Natural killer cell (primary cell): ENCODE measurements at regions not wholly inside any gene's neighbourhood (a gene's known extent, or its start where the extent isn't known, plus 50 kb on each side); places are given as distances from the start of the nearest gene placed in this dataset.

Experiments
- ATAC-seq, 3 donors: fragments of 150-1000 bp in 2 of 3; fragments of 200-7000 bp in 1 of 3; cut with Tn5 transposase; 1 replicate in 1 of 3; 2 replicates in 2 of 3; pipeline ENCODE4 v1.10.0; 2021; ENCODE audit warnings: mild to moderate bottlenecking in 2 of 3, moderate library complexity in 2 of 3
- DNase-seq, 2 donors: peaks; one replicate each; pipeline versions ENCODE4 v3.0.0 to v3.0.0-alpha.2; 2013 to 2021; ENCODE audit warnings: mixed read lengths in 1 of 2
- H3K27ac ChIP-seq: one replicate; pipeline ENCODE4 v1.5.1; 2013; ENCODE audit warnings: mild to moderate bottlenecking, low read length
- H3K27me3 ChIP-seq: one replicate; pipeline ENCODE4 v1.6.1; 2013; ENCODE audit warnings: low read length; ENCODE audit not compliant: control insufficient read depth, insufficient read depth
- H3K36me3 ChIP-seq: one replicate; pipeline ENCODE4 v1.6.1; 2013; ENCODE audit warnings: low read length; ENCODE audit not compliant: control insufficient read depth, insufficient read depth
- H3K4me1 ChIP-seq: one replicate; pipeline ENCODE4 v1.6.1; 2013; ENCODE audit warnings: low read length; ENCODE audit not compliant: control insufficient read depth, insufficient read depth
- H3K4me3 ChIP-seq: one replicate; pipeline ENCODE4 v1.5.1; 2013; ENCODE audit warnings: low read length
- H3K9me3 ChIP-seq: one replicate; pipeline ENCODE4 v1.6.1; 2013; ENCODE audit warnings: low read length; ENCODE audit not compliant: control insufficient read depth, insufficient read depth
- H3K27ac Mint-ChIP-seq, 2 donors: one replicate each; pipeline ENCODE4 v1.8.0; 2022; ENCODE audit warnings: mild to moderate bottlenecking in 2 of 2, mixed read lengths in 2 of 2, moderate library complexity in 1 of 2
- H3K27me3 Mint-ChIP-seq, 2 donors: one replicate each; pipeline ENCODE4 v1.8.0; 2022; ENCODE audit warnings: low read depth in 2 of 2, mixed read lengths in 2 of 2
- H3K36me3 Mint-ChIP-seq: one replicate; pipeline ENCODE4 v1.8.0; 2022; ENCODE audit warnings: mixed read lengths
- H3K4me1 Mint-ChIP-seq, 2 donors: one replicate each; pipeline ENCODE4 v1.8.0; 2022; ENCODE audit warnings: mixed read lengths in 2 of 2
- H3K4me3 Mint-ChIP-seq: one replicate; pipeline ENCODE4 v1.8.0; 2022; ENCODE audit warnings: mild to moderate bottlenecking, moderate library complexity, mixed read lengths
- H3K9me3 Mint-ChIP-seq, 2 donors: one replicate each; pipeline ENCODE4 v1.8.0; 2022; ENCODE audit warnings: mixed read lengths in 2 of 2
- CTCF ChIP-seq: fragments of 200-600 bp; IDR thresholded peaks from one replicate; pipeline ENCODE4 v1.8.0; 2022; ENCODE audit warnings: antibody characterized with exemption
- WGBS: methylation state at CpG from one replicate; pipeline ENCODE4 v1.1.7; 2013; ENCODE audit warnings: missing lambda C conversion rate; ENCODE audit not compliant: insufficient coverage; 5-methylcytosine and 5-hydroxymethylcytosine counted together
- intact Hi-C: fragments of 100-400 bp; cut with micrococcal nuclease; formaldehyde crosslinking; loops from one replicate; pipeline ENCODE4 v1.14.2; 2022

GRCh38 chr20:55696520-55696919, 308.8 kb downstream of the CBLN4 start:
- Mint-ChIP-seq H3K36me3 (no peaks in the 10 kb centered on the region), H3K4me1 (no peaks in the 10 kb centered on the region), H3K27me3 (no peaks in the 10 kb centered on the region), H3K4me3 (no peak overlapping the region), H3K9me3 (peaks cover 0 to 5% of the 10 kb centered on the region in 2 donors), H3K27ac (no peak overlapping the region)
- no peak for TF ChIP-seq CTCF
- WGBS: 80% methylated on average over 1 of the region's 1 CpG
- DNase-seq (no peak), ATAC-seq (no peak)
- Histone ChIP-seq H3K27me3 (no peaks in the 10 kb centered on the region), H3K4me3 (no peak overlapping the region), H3K4me1 (no peaks in the 10 kb centered on the region), H3K9me3 (no peaks in the 10 kb centered on the region), H3K27ac (no peak overlapping the region), H3K36me3 (no peaks in the 10 kb centered on the region)
- intact Hi-C loops: no loop called here

- no peaks in the 10 kb centered on the region for H3K27me3 ChIP-seq
- no peaks in the 10 kb centered on the region for H3K9me3 ChIP-seq
- intact Hi-C loops: no loop called here
- H3K4me3 ChIP-seq: no peak overlapping the region
- Mint-ChIP-seq H3K4me3 (no peak overlapping the region), H3K27ac (no peak overlapping the region), H3K27me3 (no peaks in the 10 kb centered on the region), H3K36me3 (no peaks in the 10 kb centered on the region), H3K9me3 (no peaks in the 10 kb centered on the region), H3K4me1 (no peaks in the 10 kb centered on the region)
- no peaks in the 10 kb centered on the region for H3K36me3 ChIP-seq
- no peak for ATAC-seq
- H3K27ac ChIP-seq: no peak overlapping the region
- TF ChIP-seq CTCF: no peak
- DNase-seq: no peak
- H3K4me1 ChIP-seq: no peaks in the 10 kb centered on the region
- 93% methylated on average over 5 of the region's 5 CpGs for WGBS
Measured at GRCh38 chr20:55693641-55694040, 311.7 kb downstream of the CBLN4 start.

- Histone ChIP-seq H3K27me3 (no peaks in the 10 kb centered on the region), H3K36me3 (no peaks in the 10 kb centered on the region), H3K4me1 (no peaks in the 10 kb centered on the region), H3K27ac (no peak overlapping the region), H3K4me3 (no peak overlapping the region), H3K9me3 (no peaks in the 10 kb centered on the region)
- no peaks in the 10 kb centered on the region for H3K4me1 Mint-ChIP-seq
- H3K27me3 Mint-ChIP-seq: no peaks in the 10 kb centered on the region
- H3K27ac Mint-ChIP-seq: no peak overlapping the region
- ATAC-seq (no peak), DNase-seq (no peak)
- H3K9me3 Mint-ChIP-seq: peaks cover 3 to 6% of the 10 kb centered on the region in 2 donors
- 91% methylated on average over 7 of the region's 8 CpGs for WGBS
- no peak overlapping the region for H3K4me3 Mint-ChIP-seq
- no peaks in the 10 kb centered on the region for H3K36me3 Mint-ChIP-seq
- TF ChIP-seq CTCF: no peak
- intact Hi-C loops: no loop called here
Measured at GRCh38 chr20:55685841-55686240, 319.5 kb downstream of the CBLN4 start.

GRCh38 chr20:55685425-55685824, 319.9 kb downstream of the CBLN4 start:
- Histone ChIP-seq H3K4me1 (no peaks in the 10 kb centered on the region), H3K27ac (no peak overlapping the region), H3K4me3 (no peak overlapping the region), H3K36me3 (no peaks in the 10 kb centered on the region), H3K9me3 (no peaks in the 10 kb centered on the region), H3K27me3 (no peaks in the 10 kb centered on the region)
- Mint-ChIP-seq H3K9me3 (peaks cover 3 to 6% of the 10 kb centered on the region in 2 donors), H3K27ac (no peak overlapping the region), H3K4me3 (no peak overlapping the region), H3K4me1 (no peaks in the 10 kb centered on the region), H3K36me3 (no peaks in the 10 kb centered on the region), H3K27me3 (no peaks in the 10 kb centered on the region)
- WGBS: 90% methylated on average over 2 of the region's 4 CpGs
- intact Hi-C loops: no loop called here
- ATAC-seq: no peak
- TF ChIP-seq CTCF: no peak
- no peak for DNase-seq
